Tibial artery (tissue), 4 donors: ENCODE measurements at regions not wholly inside any gene's neighbourhood (a gene's known extent, or its start where the extent isn't known, plus 50 kb on each side); places are given as distances from the start of the nearest gene placed in this dataset.
"Not testable (repeated sequence)": the region's sequence is repeated elsewhere in the genome, so short reads cannot be mapped to it uniquely, and the experiment has no call there.

Source experiments
- DNase-seq, 2 donors: peaks; one replicate each; pipeline ENCODE4 v3.0.0-alpha.2; 2019
- H3K27ac ChIP-seq, 2 donors: fragments of 200-600 bp; sonication (generic) in 1 of 2; 1 replicate in 1 of 2; 2 replicates in 1 of 2; pipeline ENCODE4 v1.5.1; 2018 to 2019; ENCODE audit warnings: mild to moderate bottlenecking in 1 of 2
- H3K27me3 ChIP-seq, 2 donors: fragments of 200-600 bp; sonication (generic) in 1 of 2; one replicate each; pipeline versions ENCODE4 v1.5.1 to v1.6.0; 2016 to 2019
- H3K36me3 ChIP-seq, 3 donors: fragments of 200-600 bp; sonication (generic) in 2 of 3; one replicate each; pipeline ENCODE4 v1.5.1; 2016 to 2019; ENCODE audit warnings: mild to moderate bottlenecking in 2 of 3
- H3K4me1 ChIP-seq, 4 donors: fragments of 200-600 bp; sonication (generic) in 2 of 4; 1 replicate in 3 of 4; 2 replicates in 1 of 4; pipeline ENCODE4 v1.5.1; 2016 to 2019
- H3K4me3 ChIP-seq, 2 donors: fragments of 200-600 bp; sonication (generic) in 1 of 2; 1 replicate in 1 of 2; 2 replicates in 1 of 2; pipeline ENCODE4 v1.5.1; 2018 to 2019; ENCODE audit warnings: mild to moderate bottlenecking in 2 of 2
- H3K9me3 ChIP-seq, 3 donors: fragments of 200-600 bp; sonication (generic) in 1 of 3; one replicate each; pipeline ENCODE4 v1.5.1; 2016 to 2019
- CTCF ChIP-seq, 2 experiments: fragments of 200-600 bp in 1 of 2; fragments of 450-650 bp in 1 of 2; IDR thresholded peaks; one replicate each; pipeline ENCODE4 v1.5.1; 2017 to 2019; ENCODE audit warnings: antibody characterized with exemption in 2 of 2, mild to moderate bottlenecking in 1 of 2, moderate library complexity in 1 of 2
- intact Hi-C: fragments of 100-400 bp; cut with DNase I; formaldehyde crosslinking; loops from one replicate; pipeline ENCODE4 v1.15.0; 2023; ENCODE audit warnings: low total_unique reads

- Histone ChIP-seq H3K9me3 (peaks cover 0 to 6% (median 6%) of the 10 kb centered on the region in 3 donors), H3K4me3 (no peak overlapping the region), H3K36me3 (no peaks in the 10 kb centered on the region), H3K4me1 (no peaks in the 10 kb centered on the region), H3K27me3 (no peaks in the 10 kb centered on the region), H3K27ac (no peak overlapping the region)
- no peak for DNase-seq
- intact Hi-C loops = no loop called here
- no peak for TF ChIP-seq CTCF (IDR thresholded peaks at IDR 0.05)
Measured at GRCh38 chr13:55160867-55161266, 1979.9 kb upstream of the PRR20A start.

- H3K4me3 ChIP-seq, H3K27ac ChIP-seq, H3K4me1 ChIP-seq, H3K27me3 ChIP-seq, intact Hi-C loops, H3K36me3 ChIP-seq, DNase-seq, H3K9me3 ChIP-seq: not testable (repeated sequence)
Measured at GRCh38 chr13:55178582-55178981, 1962.1 kb upstream of the PRR20A start.

GRCh38 chr13:55190996-55191395 is 1949.7 kb upstream of the PRR20A start:
- H3K36me3 ChIP-seq = no peaks in the 10 kb centered on the region
- H3K9me3 ChIP-seq = no peaks in the 10 kb centered on the region
- no peak for DNase-seq
- H3K27me3 ChIP-seq = no peaks in the 10 kb centered on the region
- H3K27ac ChIP-seq = no peak overlapping the region
- TF ChIP-seq CTCF (IDR thresholded peaks at IDR 0.05) = no peak
- H3K4me1 ChIP-seq = no peaks in the 10 kb centered on the region
- no peak overlapping the region for H3K4me3 ChIP-seq
- intact Hi-C loops = no loop called here

GRCh38 chr13:55199134-55199533 is 1941.6 kb upstream of the PRR20A start:
- no peak overlapping the region for H3K27ac ChIP-seq
- no peaks in the 10 kb centered on the region for H3K9me3 ChIP-seq
- no peaks in the 10 kb centered on the region for H3K36me3 ChIP-seq
- TF ChIP-seq CTCF (IDR thresholded peaks at IDR 0.05) = no peak
- no peaks in the 10 kb centered on the region for H3K27me3 ChIP-seq
- intact Hi-C loops = no loop called here
- DNase-seq = no peak
- H3K4me1 ChIP-seq = no peaks in the 10 kb centered on the region
- H3K4me3 ChIP-seq = no peak overlapping the region

GRCh38 chr13:55214841-55215345 is 1925.8 kb upstream of the PRR20A start:
- H3K27me3 ChIP-seq = no peaks in the 10 kb centered on the region
- H3K27ac ChIP-seq = no peak overlapping the region
- DNase-seq = no peak
- TF ChIP-seq CTCF (IDR thresholded peaks at IDR 0.05) = no peak
- H3K9me3 ChIP-seq = no peaks in the 10 kb centered on the region
- no peak overlapping the region for H3K4me3 ChIP-seq
- intact Hi-C loops = no loop called here
- H3K4me1 ChIP-seq = no peaks in the 10 kb centered on the region
- no peaks in the 10 kb centered on the region for H3K36me3 ChIP-seq

- no peak for DNase-seq
- Histone ChIP-seq H3K27ac (no peak overlapping the region), H3K4me1 (no peaks in the 10 kb centered on the region), H3K27me3 (no peaks in the 10 kb centered on the region), H3K9me3 (no peaks in the 10 kb centered on the region), H3K4me3 (no peak overlapping the region), H3K36me3 (no peaks in the 10 kb centered on the region)
- intact Hi-C loops = no loop called here
- no peak for TF ChIP-seq CTCF (IDR thresholded peaks at IDR 0.05)
Measured at GRCh38 chr13:55219538-55219937, 1921.2 kb upstream of the PRR20A start.
